HG03108 (cell line): ENCODE measurements at regions not wholly inside any gene's neighbourhood (a gene's known extent, or its start where the extent isn't known, plus 50 kb on each side); places are given as distances from the start of the nearest gene placed in this dataset.
A peak's percentile ranks its signal among the peaks of the same experiment; 100 is the strongest.
"Not testable (repeated sequence)": the region's sequence is repeated elsewhere in the genome, so short reads cannot be mapped to it uniquely, and the experiment has no call there.

Experiments used
- ATAC-seq: cut with Tn5 transposase; IDR thresholded peaks from one replicate; pipeline ENCODE4 v1.9.1; 2021; ENCODE audit warnings: moderate library complexity; ENCODE audit not compliant: unreplicated experiment

DNA sequence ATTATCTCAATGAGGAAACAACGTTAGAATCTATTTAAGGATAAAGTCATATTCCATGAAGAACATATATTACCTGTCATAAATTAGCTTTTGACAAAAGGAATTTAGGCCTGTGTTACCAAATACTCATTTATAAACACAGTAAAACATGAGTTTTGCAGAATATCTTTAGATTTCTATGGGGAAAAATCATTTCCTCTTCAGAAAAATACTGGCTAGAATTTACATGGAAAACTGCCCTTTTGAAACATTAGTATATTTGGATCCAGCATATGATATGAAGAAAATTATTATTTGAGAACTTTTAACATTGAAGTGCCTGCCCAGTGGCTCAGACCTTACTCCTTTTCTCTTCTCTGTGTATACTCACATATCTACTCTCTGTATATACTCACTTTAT, 131.4 kb upstream of the NEIL3 start:
- no peak for ATAC-seq

DNA sequence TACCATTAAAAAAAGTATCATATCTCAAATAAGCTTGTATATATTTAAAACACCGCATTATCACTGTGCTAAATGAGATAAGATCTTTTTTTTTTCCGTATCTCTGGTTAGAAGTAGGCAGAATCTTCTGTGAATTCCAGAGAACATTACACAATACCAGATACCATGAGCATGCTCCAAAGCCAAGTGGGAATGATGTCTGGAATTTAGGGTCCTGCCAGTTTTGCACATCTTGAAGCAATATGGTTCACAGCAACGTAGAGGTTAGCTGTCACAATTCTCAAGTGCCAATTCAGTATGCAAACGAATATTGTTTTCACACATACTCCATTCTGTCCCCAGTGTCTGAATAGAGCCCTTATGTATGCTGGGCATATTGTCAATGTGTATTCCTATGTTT, 127.5 kb upstream of the NEIL3 start:
- ATAC-seq: no peak

DNA sequence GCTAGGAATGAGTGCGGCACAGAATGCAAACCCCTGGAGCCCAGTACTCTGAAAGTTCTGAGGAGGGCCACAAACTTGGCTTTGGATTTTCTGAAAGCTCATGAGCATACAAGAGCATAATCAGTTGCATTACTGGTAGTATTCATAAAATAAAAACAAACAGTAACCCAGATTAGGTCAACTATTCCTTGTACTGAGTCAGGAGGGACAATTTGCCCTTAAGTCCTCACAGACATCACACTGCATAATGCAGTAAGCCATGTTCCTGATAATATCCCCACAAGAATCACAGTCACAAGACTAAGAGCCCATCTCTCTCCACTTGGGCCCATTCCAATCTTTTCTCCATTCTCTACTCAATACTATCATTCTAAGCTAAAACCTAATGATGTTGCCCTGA, 126.9 kb upstream of the NEIL3 start:
- ATAC-seq: no peak

DNA sequence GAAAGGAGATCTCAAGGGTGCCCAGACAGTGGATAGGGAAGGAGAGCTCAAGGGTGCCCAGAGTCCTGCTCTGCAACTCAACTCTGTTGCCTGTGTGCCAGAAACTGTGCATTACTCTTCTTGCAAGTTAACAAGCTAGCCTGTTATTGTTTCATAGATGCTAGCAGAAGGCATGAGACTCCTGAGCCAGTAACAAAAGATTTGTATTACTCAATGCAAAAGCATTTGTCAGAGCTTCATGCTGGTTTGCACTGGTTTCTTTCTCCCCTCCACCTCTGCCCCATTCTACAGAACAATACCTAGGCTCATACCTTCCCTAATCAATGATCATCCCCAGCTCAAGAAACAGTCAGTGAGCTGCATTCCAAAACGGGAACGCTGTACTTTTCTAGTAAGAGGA, 124.5 kb upstream of the NEIL3 start:
- ATAC-seq: no peak

DNA sequence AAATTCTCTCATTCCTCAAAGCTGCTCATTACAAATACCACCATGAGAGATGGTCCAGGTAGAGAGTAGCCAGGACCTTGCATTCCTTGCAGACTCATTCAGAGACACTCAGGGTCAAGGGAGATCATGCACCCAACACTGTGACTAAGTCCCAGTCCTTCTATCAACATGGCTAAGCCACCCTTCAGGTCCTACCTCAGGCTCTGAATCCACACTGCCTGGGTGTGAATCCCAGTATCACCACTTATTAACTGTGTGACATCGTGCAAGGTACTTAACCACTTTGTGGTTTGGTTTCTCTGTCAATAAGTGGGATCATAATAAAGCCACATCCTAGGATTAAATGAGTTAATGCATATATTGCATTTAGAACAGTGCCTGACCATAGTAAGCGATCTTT, 124.1 kb upstream of the NEIL3 start:
- ATAC-seq: no peak

DNA sequence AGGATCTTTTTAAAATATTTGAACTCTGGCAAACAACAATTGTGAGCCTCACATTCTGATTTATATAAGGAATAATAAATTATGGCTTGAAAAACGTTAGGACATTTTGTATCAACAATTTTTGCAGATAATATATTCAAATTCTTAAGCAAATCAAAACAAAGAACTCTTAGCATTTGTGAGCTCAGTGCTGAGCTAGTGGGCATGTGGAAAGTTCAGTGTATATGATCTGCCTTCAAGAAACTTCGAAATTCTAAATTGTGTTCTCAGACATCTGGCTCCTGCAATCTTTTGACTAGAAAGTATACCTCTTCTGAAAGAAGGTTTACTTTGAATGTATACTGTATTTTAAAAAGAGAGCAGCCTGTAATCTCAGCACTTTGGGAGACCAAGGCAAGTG, 122.3 kb upstream of the NEIL3 start:
- no peak for ATAC-seq

DNA sequence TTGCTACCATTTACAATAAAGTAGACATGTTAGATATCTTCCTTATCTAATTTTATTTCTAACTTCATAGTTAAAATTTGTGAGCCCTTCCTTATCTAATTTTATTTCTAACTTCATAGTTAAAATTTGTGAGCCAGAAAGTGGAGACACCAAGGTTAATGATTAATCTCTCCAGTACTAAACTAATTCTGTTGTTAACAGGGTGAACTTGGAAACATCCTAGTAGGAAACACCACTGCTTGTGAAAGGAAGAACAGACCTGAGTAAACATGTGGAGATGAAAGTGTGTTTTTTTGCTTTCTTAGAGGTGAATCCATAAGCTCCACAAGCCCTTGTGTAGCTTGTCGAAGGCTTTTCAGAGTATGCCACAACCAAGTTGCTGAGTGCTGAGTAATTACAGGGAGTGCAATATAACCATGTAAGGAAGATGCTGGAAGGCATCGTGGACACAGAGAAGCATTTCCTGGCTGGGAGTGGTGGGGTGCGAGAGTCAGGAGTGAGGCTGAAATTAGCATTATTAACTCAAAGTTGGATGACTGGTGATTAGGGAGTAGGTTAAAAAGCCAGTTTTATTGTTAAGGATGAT, 118.6 kb upstream of the NEIL3 start:
- ATAC-seq: no peak

DNA sequence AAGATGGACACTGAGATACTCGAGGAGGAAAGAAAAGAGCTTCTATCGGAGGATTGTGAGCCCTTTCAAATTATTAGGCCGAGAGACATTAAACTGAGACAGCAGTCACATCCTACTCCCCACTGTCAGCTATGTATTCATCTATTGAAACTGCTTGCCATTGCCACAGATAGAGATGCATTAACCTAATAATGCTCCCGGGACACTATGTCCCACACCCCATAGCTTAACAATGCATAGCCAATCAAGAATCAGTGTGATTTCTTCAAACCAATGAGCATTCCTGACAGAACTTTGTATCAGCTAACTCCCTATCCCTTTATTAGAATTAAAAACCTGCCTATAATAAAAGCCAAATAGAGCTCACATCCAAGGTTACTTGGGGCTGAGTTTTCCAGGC, 118.1 kb upstream of the NEIL3 start:
- no peak for ATAC-seq

DNA sequence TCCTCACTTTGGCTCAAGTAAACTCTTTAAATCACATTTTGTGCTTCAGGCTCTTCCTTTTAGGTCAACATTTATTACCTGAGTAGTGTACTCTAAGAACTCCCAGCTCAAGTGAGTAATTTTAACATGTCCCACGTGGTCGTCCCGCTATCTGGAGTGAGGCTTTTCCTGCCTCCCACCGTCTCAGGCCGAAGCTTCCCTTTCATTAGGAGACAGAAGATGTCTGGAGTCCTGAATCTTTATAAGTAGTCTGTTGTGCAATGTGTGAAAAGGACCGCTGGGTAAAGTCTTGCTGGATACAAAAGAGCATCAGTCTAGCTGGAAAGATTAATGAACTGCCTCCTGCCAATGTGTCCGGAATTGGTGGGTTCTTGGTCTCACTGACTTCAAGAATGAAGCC, 117.7 kb upstream of the NEIL3 start:
- no peak for ATAC-seq

DNA sequence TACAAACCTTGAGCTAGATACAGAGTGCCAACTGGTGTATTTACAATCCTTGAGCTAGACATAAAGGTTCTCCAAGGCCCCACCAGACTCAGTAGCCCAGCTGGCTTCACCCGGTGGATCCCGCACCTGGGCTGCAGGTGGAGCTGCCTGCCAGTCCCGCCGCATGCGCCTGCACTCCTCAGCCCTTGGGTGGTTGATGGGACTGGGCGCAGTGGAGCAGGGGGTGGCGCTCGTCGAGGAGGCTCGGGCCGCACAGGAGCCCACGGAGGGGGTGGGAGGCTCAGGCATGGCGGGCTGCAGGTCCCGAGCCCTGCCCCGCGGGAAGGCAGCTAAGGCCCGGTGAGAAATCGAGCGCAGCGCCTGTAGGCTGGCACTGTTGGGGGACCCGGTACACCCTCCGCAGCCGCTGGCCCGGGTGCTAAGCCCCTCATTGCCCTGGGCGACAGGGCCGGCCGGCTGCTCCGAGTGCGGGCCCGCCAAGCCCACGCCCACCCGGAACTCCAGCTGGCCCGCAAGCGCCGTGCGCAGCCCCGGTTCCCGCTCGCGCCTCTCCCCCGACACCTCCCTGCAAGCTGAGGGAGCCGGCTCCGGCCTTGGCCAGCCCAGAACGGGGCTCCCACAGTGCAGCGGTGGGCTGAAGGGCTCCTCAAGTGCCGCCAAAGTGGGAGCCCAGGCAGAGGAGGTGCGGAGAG, 116.5 kb upstream of the NEIL3 start:
- not testable (repeated sequence) for ATAC-seq

DNA sequence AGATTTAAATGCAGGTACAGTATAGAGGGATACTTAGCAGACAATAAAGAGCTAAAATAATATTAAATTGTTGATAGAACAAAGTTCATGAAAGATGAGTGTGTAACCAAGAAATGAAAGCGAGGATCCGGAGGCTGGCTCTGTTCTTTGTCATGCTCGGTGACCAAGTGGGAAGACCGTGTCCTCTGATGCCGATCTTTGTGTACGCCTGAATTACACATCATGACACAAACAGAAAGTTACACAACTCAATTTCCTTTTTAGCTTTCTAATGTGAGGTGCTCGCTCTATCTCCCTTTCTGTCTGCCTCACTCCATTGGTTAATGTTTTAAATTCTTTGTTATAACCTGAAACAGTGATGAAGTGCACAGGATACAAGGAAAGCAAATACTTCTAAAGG, 114.8 kb upstream of the NEIL3 start:
- no peak for ATAC-seq

DNA sequence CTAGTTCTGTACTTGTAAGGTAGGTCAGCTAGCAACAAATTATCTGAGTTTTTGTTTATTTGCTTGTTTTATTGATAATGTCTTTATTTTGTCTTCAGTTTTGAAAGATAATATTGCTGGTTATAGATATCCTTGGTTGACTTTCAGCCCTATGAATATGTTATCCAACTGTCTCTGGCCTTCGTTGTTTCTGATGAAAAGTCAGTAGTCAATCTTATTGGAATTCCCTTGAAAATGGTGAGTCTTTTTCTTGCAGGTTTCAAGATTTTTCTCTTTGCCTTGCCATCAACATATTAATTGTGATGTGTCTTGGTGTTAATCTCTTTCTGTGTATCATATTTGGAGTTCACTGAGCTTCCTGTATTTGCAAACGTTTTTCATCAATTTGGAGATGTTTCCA, 113.1 kb upstream of the NEIL3 start:
- ATAC-seq: no peak

DNA sequence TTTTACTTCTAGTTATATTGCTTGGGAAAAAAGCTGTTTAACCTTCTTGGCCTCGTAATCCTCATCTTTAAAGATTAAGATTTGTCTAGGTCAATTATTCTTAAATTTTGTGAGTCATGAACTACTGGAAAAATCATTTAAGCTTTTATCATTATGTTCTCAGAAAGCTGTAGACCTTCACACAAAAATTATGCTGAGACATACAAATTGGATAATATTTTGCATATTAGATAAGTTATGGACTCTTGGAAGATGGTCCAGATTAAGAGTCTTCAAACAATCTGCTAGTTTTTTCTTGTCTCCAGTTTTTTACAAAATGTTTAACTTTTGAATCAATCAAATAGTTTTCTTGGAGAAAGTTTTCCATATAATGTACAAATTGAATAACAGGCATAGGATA, 108.1 kb upstream of the NEIL3 start:
- ATAC-seq: no peak

DNA sequence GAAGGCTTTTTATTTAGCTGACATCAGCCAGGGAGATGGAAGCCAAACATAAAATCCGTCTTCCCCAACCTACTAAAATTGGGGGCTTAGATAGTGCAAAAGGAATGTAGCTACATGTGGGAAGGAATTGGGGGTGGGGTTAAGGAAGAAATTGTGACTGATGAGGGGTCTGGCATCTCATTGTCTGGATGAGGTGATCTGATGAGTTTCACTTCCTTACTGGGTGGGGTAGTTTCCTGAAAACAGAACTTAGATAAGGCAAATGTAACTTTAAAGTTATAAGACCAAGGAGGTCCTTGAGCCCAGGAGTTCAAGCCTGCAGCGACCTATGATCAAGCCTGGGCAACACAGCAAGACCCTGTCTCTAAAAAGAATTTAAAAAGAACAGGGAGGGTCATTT, 105.5 kb upstream of the NEIL3 start:
- ATAC-seq: no peak

DNA sequence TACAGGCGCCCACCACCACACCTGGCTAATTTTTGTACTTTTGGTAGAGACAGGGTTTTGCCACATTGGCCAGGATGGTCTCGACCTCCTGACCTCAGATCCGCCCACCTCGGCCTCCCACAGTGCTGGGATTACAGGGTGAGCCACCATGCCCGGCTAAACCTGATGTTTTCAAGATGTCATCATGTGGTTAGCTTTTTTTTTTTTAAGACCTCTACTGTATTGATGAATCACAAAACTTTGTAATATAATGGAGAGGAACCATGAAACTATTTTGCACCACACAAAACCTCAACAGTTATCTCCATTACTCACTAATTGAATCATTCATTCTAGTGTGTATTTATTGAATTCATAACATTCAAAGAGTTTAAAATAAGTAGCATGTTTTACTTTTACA, 94.7 kb upstream of the NEIL3 start:
- ATAC-seq: no peak

DNA sequence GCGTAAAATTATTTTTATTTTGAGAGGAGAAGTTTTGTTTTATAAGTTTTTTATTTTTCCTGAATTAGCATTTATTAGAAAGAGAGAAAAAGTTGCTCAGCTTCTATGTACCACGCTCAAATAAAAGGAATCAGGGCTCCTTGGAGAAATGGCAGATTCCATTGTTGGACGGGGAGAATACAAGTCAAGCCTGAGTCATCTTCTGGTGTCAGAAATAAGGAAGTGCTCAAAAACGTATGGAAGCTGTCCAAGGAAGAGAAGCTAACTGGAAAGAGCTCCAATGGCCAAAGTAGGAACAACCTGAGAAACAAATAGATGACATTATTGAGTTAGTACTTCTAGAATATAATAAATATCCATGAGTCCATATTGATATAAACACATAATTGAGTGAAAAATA, 89.3 kb upstream of the NEIL3 start:
- ATAC-seq: no peak

DNA sequence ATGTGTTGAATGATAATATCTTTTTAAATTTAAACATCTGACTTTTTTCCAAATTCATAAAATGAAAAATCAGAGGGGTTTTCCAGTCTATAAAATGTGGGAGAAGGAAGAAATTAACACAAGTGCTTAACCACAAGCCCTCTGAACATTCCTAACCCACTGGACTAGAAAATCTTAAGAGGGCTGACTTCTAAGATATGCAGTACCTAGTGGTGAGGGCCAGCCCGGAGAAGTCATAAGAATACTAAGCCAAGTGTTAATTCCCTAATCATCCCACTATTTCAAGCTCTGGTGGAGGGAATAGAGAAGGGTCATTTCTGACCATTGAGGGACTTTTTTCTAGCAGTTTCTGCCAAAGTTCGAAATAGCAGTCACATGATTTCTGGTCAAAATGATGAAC, 86.9 kb upstream of the NEIL3 start:
- no peak for ATAC-seq

DNA sequence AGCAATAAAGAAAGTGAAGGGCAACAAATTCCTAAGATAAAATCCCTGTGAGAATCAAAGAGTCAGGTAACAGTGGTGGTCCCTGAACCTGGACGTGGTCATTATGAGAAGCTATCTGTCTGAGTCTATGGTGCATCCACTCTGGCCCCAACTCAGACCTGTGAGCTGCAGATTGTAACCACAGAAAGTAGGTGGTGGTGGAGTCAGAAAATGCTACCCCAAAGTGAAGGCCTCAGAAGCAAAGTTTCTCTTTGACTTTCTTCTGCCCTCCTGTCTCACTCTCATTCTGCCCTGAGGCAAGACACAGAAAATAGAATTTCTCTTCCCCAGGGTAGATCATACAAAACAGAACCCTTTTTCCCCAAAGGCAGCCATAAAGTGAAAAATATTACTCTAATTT, 84.1 kb upstream of the NEIL3 start:
- ATAC-seq: peak; percentile 79

DNA sequence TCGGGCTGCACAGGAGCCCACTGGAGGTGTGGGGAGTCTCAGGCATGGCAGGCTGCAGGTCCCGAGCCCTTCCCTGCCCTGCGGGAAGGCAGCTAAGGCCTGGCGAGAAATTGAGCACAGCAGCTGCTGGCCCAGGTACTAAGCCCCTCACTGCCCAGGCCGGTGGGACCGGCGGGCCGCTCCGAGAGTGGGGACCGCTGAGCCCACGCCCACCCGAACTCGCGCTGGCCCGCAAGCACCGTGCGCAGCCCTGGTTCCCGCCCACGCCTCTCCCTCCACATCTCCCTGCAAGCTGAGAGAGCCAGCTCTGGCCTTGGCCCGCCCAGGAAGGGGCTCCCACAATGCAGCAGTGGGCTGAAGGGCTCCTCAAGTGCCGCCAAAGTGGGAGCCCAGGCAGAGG, 82.0 kb upstream of the NEIL3 start:
- no peak for ATAC-seq

DNA sequence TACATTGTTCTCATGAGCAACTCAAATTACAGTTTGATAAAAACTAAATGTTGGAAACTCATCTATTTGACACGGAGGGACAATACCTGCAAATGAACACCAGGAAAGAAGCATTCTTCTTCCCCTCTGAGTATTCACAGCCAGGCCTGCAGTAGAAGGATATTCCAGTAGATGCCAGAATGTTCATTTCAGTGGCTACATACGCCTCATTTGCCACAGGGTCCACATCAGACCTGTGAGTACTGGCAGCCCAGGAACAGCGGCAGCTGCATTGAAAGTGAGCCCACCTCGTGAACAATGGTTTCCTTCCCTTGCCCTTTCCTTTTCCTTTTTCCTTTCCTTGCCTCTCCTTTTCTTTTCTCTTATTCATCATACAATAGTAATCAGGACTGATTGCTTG, 81.1 kb upstream of the NEIL3 start:
- ATAC-seq: no peak

DNA sequence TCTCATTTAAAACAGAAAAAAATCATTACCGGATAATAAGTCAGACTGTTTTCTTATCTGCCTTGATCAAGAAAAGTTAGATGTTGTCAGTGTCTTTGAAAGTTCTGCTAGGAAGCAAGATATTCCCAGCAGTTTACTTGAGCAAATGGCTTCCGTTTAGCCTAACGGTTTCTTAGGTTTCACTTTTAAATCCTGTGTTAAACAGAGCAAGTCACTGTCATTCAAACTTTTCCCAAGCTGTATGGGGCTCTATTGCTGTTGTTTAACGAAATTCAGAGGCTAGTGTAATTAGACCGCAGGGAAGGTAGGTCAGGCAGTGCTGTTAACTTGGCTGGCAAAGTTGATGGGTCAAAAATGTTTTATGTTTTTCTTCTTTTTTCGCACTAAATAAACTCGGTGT, 80.3 kb upstream of the NEIL3 start:
- no peak for ATAC-seq

DNA sequence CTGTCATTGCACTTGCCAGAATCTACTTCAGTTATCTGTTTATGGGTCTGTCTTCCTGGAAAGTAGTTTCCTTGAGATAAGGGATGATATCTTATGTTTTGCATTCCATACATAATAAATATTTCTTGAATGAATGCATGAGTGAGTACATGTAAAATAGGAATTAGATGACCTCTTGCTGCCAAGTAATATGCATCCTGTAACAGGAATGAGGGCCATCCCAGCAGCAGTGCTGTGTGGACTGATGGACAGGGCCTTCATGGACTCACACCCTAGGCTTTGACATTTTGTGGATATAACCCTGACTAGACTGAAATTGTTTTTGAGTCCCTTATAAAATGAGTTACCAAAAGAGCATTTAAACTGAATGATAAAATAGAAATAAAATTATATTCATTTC, 77.2 kb upstream of the NEIL3 start:
- no peak for ATAC-seq

DNA sequence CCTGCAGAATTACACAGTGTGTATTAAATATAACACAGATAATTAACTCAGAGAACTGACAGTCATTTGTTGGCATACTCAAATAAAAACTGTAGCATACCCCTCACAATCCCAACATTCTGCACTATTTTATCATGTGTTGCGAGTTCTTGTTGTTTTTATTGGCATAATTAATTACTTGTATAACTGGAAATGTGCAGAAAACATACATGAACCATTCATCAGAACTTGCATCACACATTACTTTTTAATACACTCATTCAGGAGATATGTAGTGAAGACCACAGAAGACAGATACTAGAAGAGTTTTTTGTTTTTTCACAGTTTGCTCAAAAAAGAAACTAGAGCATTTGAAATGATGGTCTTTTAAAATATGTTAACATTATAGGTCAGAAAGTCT, 74.6 kb upstream of the NEIL3 start:
- no peak for ATAC-seq
